GM12892 (cell line): ENCODE measurements at regions not wholly inside any gene's neighbourhood (a gene's known extent, or its start where the extent isn't known, plus 50 kb on each side); places are given as distances from the start of the nearest gene placed in this dataset.

Experiments
- POLR2A ChIP-seq: IDR thresholded peaks from 2 replicates; pipeline ENCODE4 v1.6.1; 2011; ENCODE audit warnings: low read depth, low read length, control low read depth
- POLR2AphosphoS5 ChIP-seq: IDR thresholded peaks from 2 replicates; pipeline ENCODE4 v1.6.1; 2011; ENCODE audit warnings: low read depth, low read length, control low read depth
- TAF1 ChIP-seq: IDR thresholded peaks from 2 replicates; pipeline ENCODE4 v1.6.1; 2011; ENCODE audit warnings: low read depth, mild to moderate bottlenecking, control low read depth, low read length, borderline replicate concordance

- no peak for TF ChIP-seq POLR2A
- no peak for TF ChIP-seq POLR2AphosphoS5
- no peak for TF ChIP-seq TAF1
Observed at GRCh38 chr13:73822668-73823592, 311.3 kb downstream of the KLF12 start.
